ENCODE measurements at regions not wholly inside any gene's neighbourhood (a gene's known extent, or its start where the extent isn't known, plus 50 kb on each side); places are given as distances from the start of the nearest gene placed in this dataset.

GRCh38 chr3:23044463-23044862 lies 158.7 kb upstream of the UBE2E2 start (continued):
- TF ChIP-seq CTCF (IDR thresholded peaks at IDR 0.05) (no peak), FOXM1 (IDR thresholded peaks at IDR 0.05; ENCODE audit: low read depth) (no peak), SIN3A (IDR thresholded peaks at IDR 0.05; ENCODE audit: borderline replicate concordance, low read depth, low read length) (no peak), EZH2phosphoT487 (IDR thresholded peaks at IDR 0.05; ENCODE audit: borderline replicate concordance, low read depth) (no peak)

DNA sequence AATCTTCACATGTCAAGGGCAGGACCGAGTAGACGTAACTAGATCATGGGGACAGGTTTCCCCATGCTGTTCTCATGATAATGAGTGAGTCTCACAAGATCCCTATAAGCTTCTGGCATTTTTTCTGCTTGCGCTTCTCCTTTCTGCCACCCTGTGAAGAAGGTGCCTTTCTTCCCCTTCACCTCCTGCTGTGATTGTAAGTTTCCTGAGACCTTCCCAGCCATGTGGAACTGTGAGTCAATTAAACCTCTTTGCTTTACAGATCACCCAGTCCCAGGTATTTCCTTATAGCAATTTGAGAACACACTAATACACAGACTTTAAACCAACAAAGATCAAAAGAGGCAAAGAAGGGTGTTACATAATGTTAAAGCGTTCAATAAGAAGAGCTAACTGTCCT lies 156.6 kb upstream of the UBE2E2 start:
- 25% methylated on average over 4 of the region's 4 CpGs for WGBS (ENCODE audit: low lambda C conversion rate)
- H3K36me3 ChIP-seq (replicated peaks in 1 of 2; ENCODE audit: control insufficient read depth in 1 of 2, insufficient read depth in 2 of 2, low read length in 1 of 2) = no peaks in the 10 kb centered on the region

More for the DNA sequence above, 156.6 kb upstream of the UBE2E2 start:
- H3K4me1 ChIP-seq (ENCODE audit: control insufficient read depth in 1 of 2, insufficient read depth in 2 of 2, low read depth in 1 of 2, low read length in 1 of 2) = no peaks in the 10 kb centered on the region
- ChIA-PET POLR2A (no interaction called here), CTCF (no interaction called here)
- no peak for DNase-seq
- no peaks in the 10 kb centered on the region for H3F3A ChIP-seq (replicated peaks; ENCODE audit: insufficient read depth)
- no peaks in the 10 kb centered on the region for H3K79me2 ChIP-seq (ENCODE audit: insufficient read depth)
- H3K27me3 ChIP-seq (ENCODE audit: insufficient read depth) = no peaks in the 10 kb centered on the region
- H3K4me3 ChIP-seq (ENCODE audit: low read depth in 2 of 2, low read length in 1 of 2) = no peak overlapping the region
- no peak for TF ChIP-seq SMC3 (IDR thresholded peaks at IDR 0.05; ENCODE audit: low read depth, low read length)
- no peak for TF ChIP-seq FOSL2 (IDR thresholded peaks at IDR 0.05; ENCODE audit: borderline replicate concordance, low read depth)
- TF ChIP-seq REST (IDR thresholded peaks at IDR 0.05; ENCODE audit: low read depth, low read length) = no peak
- no peaks in the 10 kb centered on the region for H4K20me1 ChIP-seq (ENCODE audit: insufficient read depth)
- H2AFZ ChIP-seq (ENCODE audit: low read depth) = no peak overlapping the region
- no peak overlapping the region for H3K4me2 ChIP-seq
- H3K9ac ChIP-seq = no peak overlapping the region
- H3K9me2 ChIP-seq = no peaks in the 10 kb centered on the region
- H3K9me3 ChIP-seq = peaks cover 4% of the 10 kb centered on the region; the same call in 1 of the 2 replicates
- no peak overlapping the region for H3K27ac ChIP-seq (ENCODE audit: low read depth in 2 of 2, low read length in 1 of 2)

Data from SK-N-SH (cell line).